SKM-1 treated with dmso at 0.1 percent for 144 hours (cell line): ENCODE measurements at regions not wholly inside any gene's neighbourhood (a gene's known extent, or its start where the extent isn't known, plus 50 kb on each side); places are given as distances from the start of the nearest gene placed in this dataset.
"Not testable (repeated sequence)": the region's sequence is repeated elsewhere in the genome, so short reads cannot be mapped to it uniquely, and the experiment has no call there.

ENCODE experiments used
- DNase-seq: peaks from one replicate; lab custom pipeline; 2025; ENCODE audit not compliant: unreplicated experiment; lab: John Stamatoyannopoulos, UW

- DNase-seq: no peak
Measured at GRCh38 chr22:47304854-47305253, 542.4 kb downstream of the TBC1D22A start.

GRCh38 chr22:47304191-47304831, 541.9 kb downstream of the TBC1D22A start:
- no peak for DNase-seq

GRCh38 chr22:47303161-47303890, 540.9 kb downstream of the TBC1D22A start:
- DNase-seq: no peak

GRCh38 chr22:47302587-47302986, 540.1 kb downstream of the TBC1D22A start:
- not testable (repeated sequence) for DNase-seq

GRCh38 chr22:47301820-47302475, 539.5 kb downstream of the TBC1D22A start:
- peak; percentile 41 for DNase-seq

GRCh38 chr22:47300698-47301405, 538.4 kb downstream of the TBC1D22A start:
- DNase-seq: no peak

GRCh38 chr22:47299863-47300697, 537.6 kb downstream of the TBC1D22A start:
- no peak for DNase-seq

- no peak for DNase-seq
Measured at GRCh38 chr22:47299211-47299862, 536.9 kb downstream of the TBC1D22A start.

GRCh38 chr22:47298017-47298785, 535.8 kb downstream of the TBC1D22A start:
- DNase-seq: no peak

- no peak for DNase-seq
Measured at GRCh38 chr22:47297261-47298016, 535.0 kb downstream of the TBC1D22A start.

- no peak for DNase-seq
Measured at GRCh38 chr22:47296405-47297260, 534.2 kb downstream of the TBC1D22A start.

GRCh38 chr22:47295982-47296381, 533.5 kb downstream of the TBC1D22A start:
- no peak for DNase-seq

GRCh38 chr22:47295226-47295901, 532.9 kb downstream of the TBC1D22A start:
- no peak for DNase-seq

GRCh38 chr22:47294576-47294975, 532.1 kb downstream of the TBC1D22A start:
- DNase-seq: no peak

- no peak for DNase-seq
Measured at GRCh38 chr22:47294222-47294532, 531.7 kb downstream of the TBC1D22A start.

GRCh38 chr22:47293368-47294221, 531.1 kb downstream of the TBC1D22A start:
- DNase-seq: no peak
